NCI-H1436 (cell line): ENCODE measurements at regions not wholly inside any gene's neighbourhood (a gene's known extent, or its start where the extent isn't known, plus 50 kb on each side); places are given as distances from the start of the nearest gene placed in this dataset.
"Not testable (repeated sequence)": the region's sequence is repeated elsewhere in the genome, so short reads cannot be mapped to it uniquely, and the experiment has no call there.

Experiments used
- DNase-seq: peaks from one replicate; lab custom pipeline; 2025; lab: John Stamatoyannopoulos, UW

DNA sequence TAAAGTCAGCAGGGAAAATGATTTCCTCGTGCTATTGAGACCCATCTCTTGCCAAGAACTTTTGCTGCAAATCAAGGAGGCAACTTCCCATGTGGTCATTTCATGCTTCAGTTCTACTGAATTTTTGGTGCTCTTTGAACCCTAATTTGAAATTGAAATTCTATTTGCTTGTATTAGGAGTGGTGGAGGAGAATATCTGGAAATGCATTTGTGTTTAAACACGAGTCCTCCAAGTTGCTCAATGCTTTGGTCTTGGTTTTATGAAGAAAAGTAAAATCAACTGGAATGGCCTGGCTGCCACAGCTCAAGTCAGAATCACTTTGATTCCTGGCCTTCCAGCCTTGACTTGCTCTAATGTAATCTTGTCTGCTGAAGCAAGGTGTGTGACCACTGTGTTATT, 613.2 kb downstream of the TLE1 start:
- DNase-seq, result no peak

DNA sequence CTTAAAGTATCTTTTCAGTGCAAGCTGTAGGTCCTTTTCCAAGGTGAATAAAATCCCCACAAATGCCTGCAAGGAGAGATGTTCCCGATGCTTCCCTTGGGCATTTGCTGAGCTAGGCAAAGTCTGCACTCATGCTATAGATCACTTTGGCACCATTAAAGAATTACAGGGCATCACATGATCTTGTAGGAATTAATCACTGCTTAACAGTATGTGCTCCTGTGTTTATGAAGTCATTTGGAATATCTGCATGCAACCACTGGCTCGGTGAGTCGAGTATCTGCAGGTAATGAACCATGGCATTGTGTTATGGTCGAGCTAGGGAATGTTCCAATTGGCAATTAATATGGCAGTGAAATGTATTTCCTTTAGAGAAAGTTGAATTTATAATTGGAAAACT, 615.1 kb downstream of the TLE1 start:
- DNase-seq, result no peak

DNA sequence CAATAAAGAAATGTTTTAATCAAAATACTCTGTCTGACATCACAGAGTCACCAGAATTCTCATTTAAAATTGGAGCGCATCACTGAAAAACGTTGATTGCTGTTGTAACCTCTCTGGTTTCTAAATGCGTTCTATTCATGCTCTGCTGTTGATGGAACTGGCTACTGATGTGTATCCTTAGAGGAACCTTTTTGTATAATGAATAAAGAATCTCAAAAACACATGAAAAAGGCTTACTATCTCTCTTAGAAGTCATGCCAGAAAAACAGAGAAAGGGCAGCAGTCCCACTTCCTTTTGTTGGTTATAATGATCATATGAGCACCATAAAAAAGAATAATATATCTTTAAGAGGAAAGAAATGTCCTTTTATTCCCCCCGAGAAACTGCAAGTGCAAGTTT, 615.5 kb downstream of the TLE1 start:
- no peak for DNase-seq

DNA sequence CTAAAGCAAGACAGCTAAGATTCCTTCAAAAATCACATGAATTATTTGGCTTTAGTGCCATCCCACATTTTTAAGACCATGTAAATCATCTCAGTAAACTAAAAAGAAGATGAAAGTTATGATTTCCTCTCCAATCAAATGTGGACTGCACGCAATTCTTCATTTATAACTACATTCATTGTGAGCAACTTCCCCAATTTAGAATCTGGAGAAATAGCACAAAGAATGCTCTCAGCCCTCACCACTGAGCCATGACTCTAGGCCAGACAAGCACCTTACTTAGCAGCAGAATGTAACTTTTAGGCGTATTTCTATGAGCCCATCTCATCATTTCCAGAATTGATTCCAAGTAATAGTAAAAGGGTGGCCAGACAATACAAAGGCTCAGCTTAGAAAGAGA, 616.6 kb downstream of the TLE1 start:
- DNase-seq, result no peak

DNA sequence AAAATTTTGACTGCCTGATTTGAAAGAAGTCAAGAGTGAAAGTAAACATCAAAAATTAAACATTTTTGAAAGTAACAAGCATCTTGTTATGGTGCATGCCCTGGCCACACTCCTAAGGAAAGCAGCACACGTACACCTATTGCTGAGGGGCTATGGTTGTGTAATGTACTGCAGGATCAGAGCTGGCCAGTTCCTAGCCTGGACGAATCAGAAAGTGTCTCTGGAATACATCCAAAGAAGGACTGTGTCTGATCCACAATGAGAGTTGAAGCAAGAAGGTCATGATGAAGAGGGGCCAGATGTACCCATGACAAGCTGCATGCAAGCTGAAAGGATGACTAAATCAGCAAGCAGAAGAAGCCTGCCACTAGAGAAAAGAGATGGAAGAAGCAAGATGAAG, 618.2 kb downstream of the TLE1 start:
- no peak for DNase-seq

DNA sequence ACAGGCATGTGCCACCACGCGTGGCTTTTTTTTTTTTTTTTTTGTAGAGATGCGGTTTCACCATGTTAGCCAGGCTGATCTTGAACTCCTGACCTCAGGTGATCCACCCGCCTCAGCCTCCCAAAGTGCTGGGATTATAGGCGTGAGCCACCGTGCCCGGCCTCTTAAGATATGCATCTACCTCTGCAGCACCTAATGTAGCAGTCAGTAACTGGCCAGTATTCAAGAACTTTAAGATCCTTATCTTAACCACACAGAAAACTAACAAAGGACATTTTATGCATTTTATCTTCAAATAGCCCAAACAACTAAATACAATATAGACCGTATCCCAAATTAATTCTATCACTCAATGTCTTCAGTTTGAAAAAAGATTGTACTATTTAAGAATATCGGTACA, 618.7 kb downstream of the TLE1 start:
- no peak for DNase-seq

DNA sequence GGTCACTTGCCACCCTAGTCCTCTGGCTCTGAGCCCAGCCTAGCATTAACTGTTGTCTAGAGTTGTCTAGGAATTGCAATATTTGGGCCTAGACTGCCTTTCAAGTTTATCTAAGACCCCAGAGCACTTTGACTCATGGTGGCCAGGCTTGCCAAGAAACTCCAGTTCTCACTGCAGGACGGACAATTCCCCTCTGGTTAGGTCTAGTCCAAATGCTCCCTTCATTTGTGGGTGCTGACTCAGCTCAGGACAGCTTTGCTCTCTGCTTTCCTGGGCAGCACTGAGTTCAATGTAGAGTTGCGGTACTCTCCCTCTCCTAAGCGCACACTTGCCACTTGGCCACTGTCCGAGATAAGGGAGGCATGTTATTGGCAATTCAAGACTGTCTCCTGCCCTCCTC, 619.4 kb downstream of the TLE1 start:
- no peak for DNase-seq

DNA sequence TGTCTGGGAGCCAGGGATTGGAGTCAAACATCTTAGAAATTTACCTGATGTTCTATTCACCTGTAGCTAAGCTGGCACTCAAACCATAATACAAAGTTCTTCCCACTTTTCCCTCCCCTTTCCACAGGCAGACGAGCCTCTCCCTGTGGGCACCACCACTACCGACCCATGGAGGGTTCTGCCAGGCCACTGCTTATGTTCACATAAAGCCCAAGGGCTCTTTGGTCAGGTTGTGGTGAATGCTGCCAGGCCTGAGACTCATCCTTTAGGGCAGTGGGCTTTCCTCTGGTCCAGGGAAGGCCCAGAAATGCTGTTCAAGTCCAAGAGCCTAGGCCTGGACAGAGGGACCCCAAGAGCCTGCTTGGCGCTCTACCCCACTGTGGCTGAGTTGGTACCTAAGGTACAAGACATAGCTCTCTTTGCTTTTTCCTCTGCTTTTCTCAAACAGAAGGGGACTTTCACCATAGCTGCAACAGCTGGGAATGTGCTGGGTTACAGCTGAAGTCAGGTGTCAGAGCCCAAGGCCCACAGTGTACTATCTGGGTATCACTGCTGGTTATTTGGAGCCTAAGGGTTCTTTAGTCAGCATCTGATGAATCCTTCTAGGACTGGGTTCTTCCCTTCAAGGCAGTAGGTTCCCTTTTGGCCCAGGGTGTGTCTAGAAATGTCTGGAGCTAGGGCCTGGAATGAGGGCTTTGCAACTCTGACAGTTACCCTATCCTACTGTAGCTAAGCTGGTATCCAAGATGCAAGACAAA, 620.1 kb downstream of the TLE1 start:
- DNase-seq, result no peak

DNA sequence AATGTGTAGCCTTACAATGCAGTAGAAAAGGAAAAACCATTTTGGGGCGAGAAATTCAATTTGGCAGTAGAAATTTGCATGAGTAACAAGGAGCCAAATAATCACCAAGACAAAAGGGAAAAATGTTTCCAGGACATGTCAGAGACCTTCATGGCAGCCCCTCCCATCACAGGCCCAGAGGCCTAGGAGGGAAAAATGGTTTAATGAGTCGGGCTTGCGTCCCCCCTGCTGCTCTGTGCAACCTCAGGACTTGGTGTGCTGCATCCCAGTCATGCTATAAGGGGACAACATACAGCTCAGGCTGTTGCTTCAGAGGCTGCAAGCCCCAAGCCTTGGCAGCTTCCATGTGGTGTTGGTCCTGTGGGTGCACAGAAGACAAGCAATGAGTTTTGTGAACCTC, 626.4 kb downstream of the TLE1 start:
- not testable (repeated sequence) for DNase-seq

DNA sequence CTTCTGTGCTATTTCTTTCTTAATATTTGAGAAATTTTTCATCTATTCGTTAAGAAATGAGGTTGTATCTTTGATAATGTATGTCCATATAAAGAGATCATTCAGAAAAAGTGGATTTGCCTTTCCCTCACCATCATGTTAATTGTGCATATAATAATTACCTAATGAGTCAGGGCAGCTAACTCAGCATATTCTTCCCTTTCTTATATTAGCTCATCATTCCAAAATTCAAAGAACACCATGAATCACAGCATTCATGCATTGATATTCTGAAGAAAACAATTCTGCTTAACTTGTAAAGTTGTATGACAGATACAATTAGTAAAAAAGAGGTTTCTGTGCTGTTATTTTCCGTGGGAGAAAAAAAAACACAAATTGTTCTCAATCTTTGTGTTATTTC, 630.6 kb downstream of the TLE1 start:
- no peak for DNase-seq

DNA sequence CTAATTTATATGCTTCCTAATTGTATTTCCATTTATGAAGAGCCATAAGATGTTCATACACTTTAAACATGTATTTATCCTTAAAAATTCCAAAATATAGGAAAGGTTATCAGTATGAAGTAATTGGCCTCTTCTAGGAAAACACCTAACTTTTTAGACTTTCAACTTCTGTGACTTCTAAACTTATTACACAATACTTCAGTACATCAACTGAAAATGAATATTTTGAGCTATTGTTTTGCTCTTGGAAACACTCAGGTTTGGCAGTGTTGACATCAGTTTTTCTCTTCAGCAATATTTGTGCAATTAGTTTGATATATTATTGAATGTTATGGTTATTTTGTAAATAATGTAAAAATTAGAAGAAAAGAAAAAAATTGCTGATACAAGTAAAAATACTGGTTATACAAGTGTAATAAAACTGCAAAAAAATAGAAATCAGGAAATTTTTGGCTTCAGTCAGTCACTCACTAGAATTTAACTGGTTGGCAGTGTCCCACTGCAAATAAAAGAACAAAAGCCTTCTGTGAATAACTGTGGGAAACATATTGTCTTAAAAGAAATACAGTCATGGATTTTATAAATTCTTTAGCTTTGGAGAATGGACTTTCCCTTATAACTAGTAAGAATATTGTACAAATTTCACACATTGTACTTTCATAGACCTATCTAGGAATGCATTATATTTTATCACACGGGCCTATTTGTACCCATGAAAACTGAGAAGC, 635.9 kb downstream of the TLE1 start:
- no peak for DNase-seq

DNA sequence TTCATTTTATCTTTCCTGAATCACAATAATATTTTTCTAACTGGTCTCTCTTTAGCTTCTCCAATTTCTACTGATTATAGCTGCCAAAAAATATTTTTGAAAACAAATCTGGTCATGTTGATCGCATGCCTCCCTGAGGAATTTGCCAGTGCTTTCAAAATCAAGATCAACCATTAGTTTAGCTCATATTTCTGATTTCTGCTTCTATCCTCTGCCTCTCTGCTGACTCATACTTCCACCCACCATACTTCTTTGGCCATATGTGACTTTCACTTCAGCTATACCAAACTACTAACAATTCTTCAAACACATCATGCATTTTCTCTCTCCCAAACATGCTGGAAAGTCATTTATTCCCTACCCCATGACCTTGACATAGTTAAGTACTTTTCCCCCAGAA, 636.5 kb downstream of the TLE1 start:
- DNase-seq, result no peak

DNA sequence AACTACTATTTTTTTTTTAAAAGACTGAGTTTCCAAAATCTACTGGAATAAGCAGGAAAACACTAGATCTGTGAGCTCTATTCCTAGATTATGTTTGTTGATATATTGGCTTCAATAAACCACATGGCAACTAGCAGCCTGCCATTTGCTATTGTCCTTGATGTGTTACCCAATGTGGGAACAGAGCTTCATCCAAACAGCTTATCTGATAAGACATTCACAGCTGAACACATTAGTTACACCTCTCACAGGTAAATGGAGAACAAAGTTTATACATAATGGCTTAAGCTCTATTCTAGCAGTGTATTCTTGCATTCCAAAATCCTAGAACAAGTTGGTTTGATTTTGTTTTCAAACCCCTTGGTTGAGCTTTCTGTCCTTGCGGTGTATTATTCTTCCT, 642.1 kb downstream of the TLE1 start:
- DNase-seq, result no peak

DNA sequence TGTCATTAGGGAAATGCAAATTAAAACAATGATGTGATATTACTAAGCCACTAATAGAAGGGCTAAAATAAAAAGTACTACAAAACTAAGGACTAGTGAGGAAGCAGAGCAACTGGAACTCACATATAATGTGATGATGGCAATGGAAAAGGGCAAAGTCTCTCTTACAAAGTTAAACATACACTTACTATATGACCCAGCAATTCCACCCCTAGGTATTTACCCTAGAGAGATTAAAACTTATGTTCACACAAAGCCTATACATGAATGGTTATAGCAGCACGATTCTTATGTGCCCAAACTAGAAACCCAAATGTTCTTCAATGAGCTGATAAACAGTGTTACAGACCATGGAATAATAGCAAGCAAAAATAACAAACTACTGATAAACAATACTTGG, 643.7 kb downstream of the TLE1 start:
- DNase-seq, result no peak

DNA sequence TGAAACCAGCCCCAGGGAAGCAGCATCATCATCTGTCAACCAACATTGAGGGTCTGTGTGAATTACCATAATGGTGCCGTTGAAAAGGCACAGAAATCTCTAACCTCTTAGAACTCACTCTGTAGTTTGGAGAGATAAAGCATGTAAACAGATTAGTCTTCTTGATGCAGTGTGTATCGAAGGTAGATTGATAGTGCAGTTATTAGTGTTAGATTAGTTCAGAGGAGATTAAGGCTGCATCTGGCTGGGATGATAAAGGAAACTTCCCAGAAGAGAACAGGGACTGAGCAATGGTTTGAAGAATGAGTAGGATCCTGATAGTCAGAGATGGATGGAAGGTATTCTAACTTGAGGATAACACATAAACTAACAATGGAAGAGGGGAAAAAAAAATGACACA, 651.5 kb downstream of the TLE1 start:
- no peak for DNase-seq

DNA sequence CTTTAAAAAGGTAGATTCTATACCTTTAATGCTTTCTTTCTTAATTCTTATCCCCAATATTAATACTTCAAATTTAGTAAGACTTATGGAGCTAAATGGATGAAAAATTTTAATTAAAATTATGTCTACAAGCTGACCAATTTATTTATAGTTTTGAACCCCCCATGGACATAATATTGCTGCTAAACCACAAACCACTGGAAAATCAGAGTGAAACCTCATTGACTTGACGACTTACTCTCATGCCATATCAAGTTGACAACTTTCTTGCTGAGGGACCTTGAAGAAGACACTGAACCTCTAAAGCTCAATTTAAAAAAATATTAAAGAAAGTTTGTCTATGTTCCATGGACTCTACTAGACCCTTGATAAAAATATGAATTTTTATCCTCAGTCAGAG, 653.7 kb downstream of the TLE1 start:
- no peak for DNase-seq

DNA sequence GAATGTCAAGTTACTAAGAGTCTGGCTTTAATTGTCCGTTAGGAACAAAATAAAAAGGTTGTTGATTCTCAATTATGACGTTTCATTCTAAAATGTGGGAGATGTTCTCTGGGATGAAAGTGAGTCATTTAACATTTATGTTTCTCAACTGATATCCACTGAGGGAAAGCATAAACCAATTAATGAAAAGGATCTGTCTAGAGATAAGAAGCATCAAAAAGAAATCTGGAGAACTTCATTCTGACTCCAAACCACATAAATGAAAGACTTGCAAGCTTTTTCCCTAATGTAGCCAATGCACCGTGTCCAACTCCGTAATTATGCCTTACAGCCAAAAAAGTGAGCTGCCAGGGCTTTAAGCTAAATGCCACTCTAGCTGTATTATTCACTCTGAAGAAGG, 654.2 kb downstream of the TLE1 start:
- no peak for DNase-seq

DNA sequence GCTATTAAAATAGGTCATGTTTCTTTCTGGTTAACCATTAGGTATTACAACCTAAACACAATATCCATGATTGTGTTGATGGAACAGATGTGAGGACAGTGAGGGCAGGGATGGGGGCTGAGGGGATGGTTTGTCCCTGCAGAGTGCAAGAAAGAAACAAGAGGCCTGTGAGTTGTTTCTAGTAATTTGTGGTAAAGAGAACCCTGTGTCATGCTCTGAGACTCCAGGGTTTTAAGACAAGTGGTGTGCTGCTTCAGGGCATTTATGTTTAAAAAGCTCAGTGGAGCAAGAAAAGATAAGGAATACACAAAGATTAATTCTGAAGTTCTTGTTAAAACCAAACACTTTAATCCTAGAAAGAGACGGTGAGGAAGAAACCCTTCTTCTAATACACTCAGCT, 656.5 kb downstream of the TLE1 start:
- DNase-seq, result no peak

DNA sequence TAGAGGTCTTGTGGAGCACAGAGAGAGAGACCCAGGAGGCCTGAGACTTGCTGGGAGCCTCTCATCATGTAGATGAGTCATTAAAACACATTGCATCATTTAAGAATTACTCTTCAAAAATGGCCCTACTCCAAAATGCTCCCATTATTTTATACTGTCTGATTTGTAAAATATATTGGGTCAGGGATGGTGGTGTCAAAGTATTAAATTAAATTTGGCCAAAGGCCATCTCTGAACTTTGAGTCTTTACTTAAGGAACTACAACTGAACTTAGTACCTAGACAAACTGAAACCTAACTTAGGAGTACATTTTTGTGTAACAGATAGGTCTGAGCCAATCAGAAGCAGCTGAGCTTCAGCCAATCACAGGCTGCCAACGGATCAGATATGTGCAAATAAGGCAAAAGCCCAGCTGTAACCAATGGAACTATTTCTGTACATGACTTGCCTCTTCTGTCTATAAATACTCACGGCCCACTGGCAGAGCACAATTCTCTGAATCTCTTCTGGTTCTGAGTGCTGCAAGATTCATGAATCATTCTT, 657.2 kb downstream of the TLE1 start:
- no peak for DNase-seq

DNA sequence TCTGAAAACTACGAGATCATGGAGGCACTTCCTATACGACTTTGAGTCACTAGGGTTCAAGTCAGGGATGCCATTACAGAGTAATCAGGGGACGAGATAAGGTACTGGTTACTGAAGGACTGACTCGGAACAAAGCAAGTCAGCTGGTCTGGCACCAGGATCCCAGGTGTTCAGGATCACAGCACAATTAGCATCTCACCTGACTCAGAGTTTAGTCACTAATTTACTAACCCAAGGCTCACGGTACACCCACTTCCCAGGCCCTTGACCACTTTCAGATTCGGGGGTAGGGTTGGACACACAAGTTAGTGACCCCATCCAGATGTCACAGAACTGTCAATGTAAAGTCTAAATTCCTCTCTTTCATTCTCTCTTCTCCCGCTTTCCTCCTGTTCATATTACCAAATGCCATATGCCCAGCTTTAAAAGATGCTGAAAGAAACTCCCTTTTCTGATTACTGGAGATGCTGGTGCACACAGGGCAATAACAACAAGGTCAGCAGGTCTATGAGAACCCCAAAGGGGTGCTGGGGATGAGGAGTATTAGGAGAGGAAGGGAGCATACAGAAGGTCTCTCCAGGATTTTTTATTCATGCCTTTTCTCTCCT, 657.8 kb downstream of the TLE1 start:
- no peak for DNase-seq

DNA sequence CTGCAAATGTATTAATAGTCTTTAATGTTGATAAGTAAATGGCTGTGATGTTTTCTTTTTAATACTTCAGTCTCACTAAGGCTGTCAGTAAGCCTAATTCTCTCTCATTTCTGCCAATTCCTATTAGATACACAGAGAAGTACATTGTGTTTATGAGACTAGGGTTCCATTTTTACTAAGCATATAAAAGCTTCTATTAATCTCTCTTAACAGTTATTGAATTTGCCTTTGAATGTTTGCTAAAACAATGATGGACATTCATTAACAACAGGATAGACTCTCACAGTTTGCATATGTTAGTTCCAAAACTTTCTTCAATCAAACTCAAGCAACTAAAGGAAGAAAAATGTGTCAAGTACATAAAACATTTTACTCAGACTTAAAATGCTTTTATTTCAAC, 659.3 kb downstream of the TLE1 start:
- no peak for DNase-seq

DNA sequence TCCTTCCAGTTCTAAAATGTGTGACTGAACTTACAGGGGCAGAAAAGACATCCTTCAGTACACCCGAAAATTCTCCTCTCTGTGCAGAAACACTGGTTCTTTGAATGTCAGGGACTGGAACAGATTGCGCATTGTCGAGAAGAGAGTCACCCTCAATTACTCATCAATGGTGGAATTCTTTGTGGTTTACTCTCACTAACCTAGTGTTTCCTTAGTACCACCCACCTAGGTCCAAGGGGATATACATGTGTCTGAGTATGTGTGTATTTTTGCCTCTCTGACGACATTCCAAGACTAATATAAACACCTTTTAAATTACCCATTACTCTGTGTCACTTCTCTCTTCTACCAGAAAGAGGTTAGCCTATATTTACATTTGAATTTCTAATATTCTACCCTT, 660.8 kb downstream of the TLE1 start:
- no peak for DNase-seq

DNA sequence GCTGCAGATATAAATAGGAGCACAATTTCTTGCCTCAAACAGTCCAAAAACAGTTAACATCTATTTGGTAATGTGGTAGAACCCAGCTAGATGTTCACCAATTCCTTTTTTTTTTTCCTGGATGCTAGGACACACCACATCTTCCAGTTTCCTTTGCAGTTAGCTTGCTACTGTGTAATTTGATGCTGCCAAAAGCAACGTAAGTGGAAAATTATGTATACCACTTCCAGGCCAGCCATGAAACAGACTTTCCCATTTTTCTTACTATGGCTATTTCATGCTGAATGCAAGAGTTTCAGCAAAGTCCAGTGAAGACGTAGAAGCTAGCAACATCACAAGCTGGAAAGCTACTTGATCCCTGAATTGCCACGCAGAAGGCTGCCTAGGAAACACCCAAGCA, 667.2 kb downstream of the TLE1 start:
- no peak for DNase-seq
